WTC11 (cell line): ENCODE measurements at regions not wholly inside any gene's neighbourhood (a gene's known extent, or its start where the extent isn't known, plus 50 kb on each side); places are given as distances from the start of the nearest gene placed in this dataset.

ENCODE experiments used
- ATAC-seq: fragments of 200-7000 bp; cut with Tn5 transposase; 2 replicates; pipeline ENCODE4 v1.10.0; 2021; ENCODE audit warnings: mild to moderate bottlenecking, moderate library complexity
- CTCF ChIA-PET: fragments of 300-600 bp; sonication (Branson Sonifier 250); formaldehyde crosslinking; loops from one replicate; lab custom pipeline; 2021; ENCODE audit warnings: antibody characterized with exemption; lab: Charles Lee
- POLR2A ChIA-PET: fragments of 350-600 bp; sonication (Branson Sonifier 250); formaldehyde crosslinking; loops from one replicate; lab custom pipeline; 2021; ENCODE audit warnings: antibody characterized with exemption; lab: Charles Lee
- DNase-seq: peaks from one replicate; pipeline ENCODE4 v3.0.0; 2021; ENCODE audit warnings: low spot score
- H3K27ac Mint-ChIP-seq: 2 replicates; pipeline ENCODE4 v1.8.0; 2021; ENCODE audit warnings: mixed read lengths
- H3K27me3 Mint-ChIP-seq: 2 replicates; pipeline ENCODE4 v1.8.0; 2021; ENCODE audit warnings: low read depth, mild to moderate bottlenecking, moderate library complexity, mixed read lengths
- H3K36me3 Mint-ChIP-seq: 2 replicates; pipeline ENCODE4 v1.8.0; 2021; ENCODE audit warnings: mixed read lengths
- H3K4me1 Mint-ChIP-seq: 2 replicates; pipeline ENCODE4 v1.8.0; 2022; ENCODE audit warnings: mixed read lengths
- H3K4me3 Mint-ChIP-seq: 2 replicates; pipeline ENCODE4 v1.8.0; 2021; ENCODE audit warnings: mild to moderate bottlenecking, moderate library complexity, mixed read lengths
- H3K9me3 Mint-ChIP-seq: 2 replicates; pipeline ENCODE4 v1.8.0; 2021; ENCODE audit warnings: mixed read lengths
- CBFB ChIP-seq: sonication (generic); formaldehyde crosslinking; IDR thresholded peaks from 2 replicates; pipeline ENCODE4 v1.8.1; 2022; ENCODE audit warnings: mild to moderate bottlenecking, low read depth, missing genetic modification reagents
- E2F5 ChIP-seq: sonication (generic); formaldehyde crosslinking; IDR thresholded peaks from 2 replicates; pipeline ENCODE4 v1.8.1; 2022; ENCODE audit warnings: mild to moderate bottlenecking, moderate library complexity, missing genetic modification reagents
- ERG ChIP-seq: fragments of 250-450 bp; sonication (Bioruptor Pico); IDR thresholded peaks from 2 replicates; pipeline ENCODE4 v1.8.0; 2021; ENCODE audit warnings: mild to moderate bottlenecking
- FOXK1 ChIP-seq: sonication (generic); formaldehyde crosslinking; IDR thresholded peaks from 2 replicates; pipeline ENCODE4 v1.8.0; 2022; ENCODE audit warnings: mild to moderate bottlenecking, moderate library complexity, missing genetic modification reagents
- GABPB1 ChIP-seq: sonication (generic); formaldehyde crosslinking; IDR thresholded peaks from 2 replicates; pipeline ENCODE4 v1.8.1; 2023; ENCODE audit warnings: mild to moderate bottlenecking, missing genetic modification reagents
- GRHL2 ChIP-seq: fragments of 250-450 bp; sonication (Bioruptor Pico); IDR thresholded peaks from 2 replicates; pipeline ENCODE4 v1.8.0; 2022; ENCODE audit warnings: mild to moderate bottlenecking, moderate library complexity; ENCODE audit not compliant: insufficient replicate concordance, severe bottlenecking
- GTF2I ChIP-seq: fragments of 250-450 bp; sonication (Bioruptor Pico); conservative IDR thresholded peaks from 2 replicates; pipeline ENCODE4 v1.4.0; 2021; ENCODE audit warnings: mild to moderate bottlenecking
- JUN ChIP-seq: sonication (generic); formaldehyde crosslinking; IDR thresholded peaks from 2 replicates; pipeline ENCODE4 v1.8.0; 2023; ENCODE audit warnings: mild to moderate bottlenecking, missing genetic modification reagents
- MAX ChIP-seq: sonication (generic); formaldehyde crosslinking; IDR thresholded peaks from 2 replicates; pipeline ENCODE4 v1.8.0; 2022; ENCODE audit warnings: mild to moderate bottlenecking, missing genetic modification reagents
- NFYB ChIP-seq: sonication (generic); formaldehyde crosslinking; conservative IDR thresholded peaks from 2 replicates; pipeline ENCODE4 v1.8.0; 2022; ENCODE audit warnings: low read depth, missing genetic modification reagents
- SOX15 ChIP-seq: fragments of 250-450 bp; sonication (Bioruptor Pico); IDR thresholded peaks from 2 replicates; pipeline ENCODE4 v1.9.0; 2021; ENCODE audit warnings: mild to moderate bottlenecking
- TP53 ChIP-seq: sonication (generic); formaldehyde crosslinking; IDR thresholded peaks from 2 replicates; pipeline ENCODE4 v1.8.1; 2023; ENCODE audit warnings: mild to moderate bottlenecking, missing genetic modification reagents
- USF1 ChIP-seq: sonication (generic); formaldehyde crosslinking; IDR thresholded peaks from 2 replicates; pipeline ENCODE4 v1.8.0; 2022; ENCODE audit warnings: mild to moderate bottlenecking, missing genetic modification reagents
- ZNF121 ChIP-seq: sonication (generic); formaldehyde crosslinking; IDR thresholded peaks from 2 replicates; pipeline ENCODE4 v1.8.0; 2023; ENCODE audit warnings: missing genetic modification reagents
- ZNF396 ChIP-seq: fragments of 250-450 bp; sonication (Bioruptor Pico); IDR thresholded peaks from 2 replicates; pipeline ENCODE4 v1.8.0; 2021; ENCODE audit warnings: mild to moderate bottlenecking, moderate library complexity, borderline replicate concordance
- ZNF532 ChIP-seq: fragments of 250-450 bp; sonication (Bioruptor Pico); IDR thresholded peaks from 2 replicates; pipeline ENCODE4 v1.9.0; 2021; ENCODE audit warnings: mild to moderate bottlenecking, borderline replicate concordance
- TF ChIP-seq, protein P1 (sequence below): sonication (generic); formaldehyde crosslinking; IDR thresholded peaks from 2 replicates; pipeline ENCODE4 v1.8.1; 2022; ENCODE audit warnings: mild to moderate bottlenecking, missing genetic modification reagents, moderate library complexity, borderline replicate concordance
- TF ChIP-seq, protein P2 (sequence below): fragments of 250-450 bp; sonication (Bioruptor Pico); IDR thresholded peaks from 2 replicates; pipeline ENCODE4 v2.1.2; 2022; ENCODE audit warnings: mild to moderate bottlenecking, moderate library complexity

- TF ChIP-seq, protein P1, sequence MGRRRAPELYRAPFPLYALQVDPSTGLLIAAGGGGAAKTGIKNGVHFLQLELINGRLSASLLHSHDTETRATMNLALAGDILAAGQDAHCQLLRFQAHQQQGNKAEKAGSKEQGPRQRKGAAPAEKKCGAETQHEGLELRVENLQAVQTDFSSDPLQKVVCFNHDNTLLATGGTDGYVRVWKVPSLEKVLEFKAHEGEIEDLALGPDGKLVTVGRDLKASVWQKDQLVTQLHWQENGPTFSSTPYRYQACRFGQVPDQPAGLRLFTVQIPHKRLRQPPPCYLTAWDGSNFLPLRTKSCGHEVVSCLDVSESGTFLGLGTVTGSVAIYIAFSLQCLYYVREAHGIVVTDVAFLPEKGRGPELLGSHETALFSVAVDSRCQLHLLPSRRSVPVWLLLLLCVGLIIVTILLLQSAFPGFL: no peak
- no peak for TF ChIP-seq USF1
- TF ChIP-seq ERG: no peak
- TF ChIP-seq E2F5: no peak
- TF ChIP-seq ZNF396 (CRISPR knock-in tag): no peak
- no peak for TF ChIP-seq CBFB (CRISPR knock-in tag)
- no peak for TF ChIP-seq GRHL2 (CRISPR knock-in tag)
- no peak for TF ChIP-seq NFYB (CRISPR knock-in tag)
- TF ChIP-seq ZNF532 (CRISPR knock-in tag): no peak
- TF ChIP-seq, all 79 proteins: peak for 0
Measured at GRCh38 chr2:136482006-136482405, 283.3 kb upstream of the THSD7B start (continued).

- ATAC-seq (no peak), DNase-seq (no peak)
- Mint-ChIP-seq H3K27me3 (no peaks in the 10 kb centered on the region), H3K36me3 (peaks cover 13% of the 10 kb centered on the region), H3K27ac (no peak overlapping the region), H3K4me1 (0 out of 2 replicates have a peak, but pooled peaks cover 2% of the 10 kb centered on the region), H3K4me3 (no peak overlapping the region)
- ChIA-PET POLR2A (no interaction called here), CTCF (no interaction called here)
- no peak for TF ChIP-seq GTF2I (CRISPR knock-in tag)
- TF ChIP-seq MAX: no peak
- TF ChIP-seq TP53: no peak
- no peak for TF ChIP-seq SOX15
- TF ChIP-seq ZNF121 (CRISPR knock-in tag): no peak
- no peak for TF ChIP-seq GABPB1 (CRISPR knock-in tag)
- TF ChIP-seq, protein P2, sequence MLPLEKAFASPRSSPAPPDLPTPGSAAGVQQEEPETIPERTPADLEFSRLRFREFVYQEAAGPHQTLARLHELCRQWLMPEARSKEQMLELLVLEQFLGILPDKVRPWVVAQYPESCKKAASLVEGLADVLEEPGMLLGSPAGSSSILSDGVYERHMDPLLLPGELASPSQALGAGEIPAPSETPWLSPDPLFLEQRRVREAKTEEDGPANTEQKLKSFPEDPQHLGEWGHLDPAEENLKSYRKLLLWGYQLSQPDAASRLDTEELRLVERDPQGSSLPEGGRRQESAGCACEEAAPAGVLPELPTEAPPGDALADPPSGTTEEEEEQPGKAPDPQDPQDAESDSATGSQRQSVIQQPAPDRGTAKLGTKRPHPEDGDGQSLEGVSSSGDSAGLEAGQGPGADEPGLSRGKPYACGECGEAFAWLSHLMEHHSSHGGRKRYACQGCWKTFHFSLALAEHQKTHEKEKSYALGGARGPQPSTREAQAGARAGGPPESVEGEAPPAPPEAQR (CRISPR knock-in tag): no peak
- no peak for TF ChIP-seq FOXK1
- no peak for TF ChIP-seq ZNF396 (CRISPR knock-in tag)
- no peak for TF ChIP-seq JUN (CRISPR knock-in tag)
- TF ChIP-seq, all 79 proteins: peak for 0
- peaks cover 30% of the 10 kb centered on the region for H3K9me3 Mint-ChIP-seq
Measured at GRCh38 chr2:136479696-136480095, 285.6 kb upstream of the THSD7B start.
